Neural progenitor cell (in vitro differentiated cells): ENCODE measurements at regions not wholly inside any gene's neighbourhood (a gene's known extent, or its start where the extent isn't known, plus 50 kb on each side); places are given as distances from the start of the nearest gene placed in this dataset.

ENCODE experiments used
- DNase-seq: peaks from one replicate; pipeline ENCODE4 v3.0.0-alpha.2; 2016; ENCODE audit warnings: low spot score
- H2AFZ ChIP-seq: fragments of 200-600 bp; sonication (generic); replicated peaks from 2 replicates; pipeline ENCODE4 v1.6.1; 2016; ENCODE audit warnings: antibody characterized with exemption
- H3F3A ChIP-seq: fragments of 200-600 bp; sonication (generic); 2 replicates; pipeline ENCODE4 v1.6.1; 2016; ENCODE audit warnings: antibody characterized with exemption, low read depth
- H3K27ac ChIP-seq: fragments of 200-600 bp; sonication (generic); 2 replicates; pipeline ENCODE4 v1.5.1; 2016; ENCODE audit warnings: mild to moderate bottlenecking
- H3K27me3 ChIP-seq: fragments of 200-600 bp; sonication (generic); 2 replicates; pipeline ENCODE4 v1.6.1; 2016; ENCODE audit warnings: mild to moderate bottlenecking, moderate library complexity
- H3K36me3 ChIP-seq: fragments of 200-600 bp; sonication (generic); 2 replicates; pipeline ENCODE4 v1.5.1; 2016
- H3K4me1 ChIP-seq: fragments of 200-600 bp; sonication (generic); 2 replicates; pipeline ENCODE4 v1.6.1; 2016; ENCODE audit warnings: mixed run types
- H3K4me2 ChIP-seq: fragments of 200-600 bp; sonication (generic); 2 replicates; pipeline ENCODE4 v1.6.1; 2016
- H3K4me3 ChIP-seq: fragments of 200-600 bp; sonication (generic); 2 replicates; pipeline ENCODE4 v1.5.1; 2016
- H3K79me2 ChIP-seq: fragments of 200-600 bp; sonication (generic); 2 replicates; pipeline ENCODE4 v1.6.1; 2016; ENCODE audit warnings: low read depth
- H3K9ac ChIP-seq: fragments of 200-600 bp; sonication (generic); 2 replicates; pipeline ENCODE4 v1.6.1; 2016
- H3K9me3 ChIP-seq: fragments of 200-600 bp; sonication (generic); 2 replicates; pipeline ENCODE4 v1.5.1; 2016; ENCODE audit warnings: low read depth
- H4K20me1 ChIP-seq: fragments of 200-600 bp; sonication (generic); 2 replicates; pipeline ENCODE4 v1.6.1; 2016; ENCODE audit warnings: low read depth
- H3K27ac Mint-ChIP-seq: 3 replicates; pipeline ENCODE4 v1.8.0; 2021; ENCODE audit warnings: mixed read lengths
- H3K27me3 Mint-ChIP-seq: 2 replicates; pipeline ENCODE4 v1.8.0; 2022; ENCODE audit warnings: low read depth, mild to moderate bottlenecking, inconsistent platforms, moderate library complexity, mixed read lengths; ENCODE audit not compliant: insufficient read depth
- H3K36me3 Mint-ChIP-seq: 3 replicates; pipeline ENCODE4 v1.8.0; 2021; ENCODE audit warnings: mixed read lengths
- H3K4me1 Mint-ChIP-seq: 3 replicates; pipeline ENCODE4 v1.8.0; 2021; ENCODE audit warnings: mixed read lengths
- H3K4me3 Mint-ChIP-seq: 3 replicates; pipeline ENCODE4 v1.8.0; 2021; ENCODE audit warnings: mild to moderate bottlenecking, moderate library complexity, mixed read lengths
- H3K9me3 Mint-ChIP-seq: 3 replicates; pipeline ENCODE4 v1.8.0; 2020; ENCODE audit warnings: mixed read lengths
- EZH2 ChIP-seq: fragments of 200-600 bp; sonication (generic); IDR thresholded peaks from 2 replicates; pipeline ENCODE4 v1.6.1; 2017; ENCODE audit warnings: antibody characterized with exemption, mild to moderate bottlenecking, moderate library complexity
- EZH2phosphoT487 ChIP-seq: fragments of 200-600 bp; sonication (generic); IDR thresholded peaks from 2 replicates; pipeline ENCODE4 v1.6.1; 2017; ENCODE audit warnings: antibody characterized with exemption
- TF ChIP-seq, protein P1 (sequence below): fragments of 200-600 bp; sonication (generic); IDR thresholded peaks from 2 replicates; pipeline ENCODE4 v1.5.1; 2017; ENCODE audit warnings: antibody characterized with exemption, mild to moderate bottlenecking

DNA sequence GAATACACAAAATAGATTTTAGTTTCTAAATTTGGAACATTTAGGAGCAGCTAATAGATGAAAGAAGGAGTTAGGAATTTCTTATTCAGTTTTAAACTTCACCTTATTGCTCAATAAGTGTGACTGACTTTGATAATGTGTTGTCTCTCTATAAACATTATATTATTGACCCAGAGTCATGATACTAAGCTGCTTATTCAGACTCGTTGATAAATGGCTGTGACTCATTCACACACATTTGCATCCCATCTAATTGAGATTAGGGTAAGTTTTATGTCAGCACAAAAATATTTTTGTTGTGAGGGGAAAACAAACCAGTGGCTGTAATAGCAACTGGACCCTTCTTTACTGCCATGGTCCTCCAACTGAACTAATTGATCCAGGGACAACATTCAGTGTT, 137.6 kb downstream of the GOLIM4 start:
- H3K36me3 ChIP-seq, result no peaks in the 10 kb centered on the region
- Mint-ChIP-seq H3K9me3 (peaks cover 4% of the 10 kb centered on the region), H3K27ac (no peak overlapping the region), H3K27me3 (no peaks in the 10 kb centered on the region), H3K36me3 (peaks cover 3% of the 10 kb centered on the region), H3K4me1 (no peaks in the 10 kb centered on the region), H3K4me3 (no peak overlapping the region)
- no peaks in the 10 kb centered on the region for H3F3A ChIP-seq
- no peak overlapping the region for H3K4me3 ChIP-seq
- TF ChIP-seq, protein P1, sequence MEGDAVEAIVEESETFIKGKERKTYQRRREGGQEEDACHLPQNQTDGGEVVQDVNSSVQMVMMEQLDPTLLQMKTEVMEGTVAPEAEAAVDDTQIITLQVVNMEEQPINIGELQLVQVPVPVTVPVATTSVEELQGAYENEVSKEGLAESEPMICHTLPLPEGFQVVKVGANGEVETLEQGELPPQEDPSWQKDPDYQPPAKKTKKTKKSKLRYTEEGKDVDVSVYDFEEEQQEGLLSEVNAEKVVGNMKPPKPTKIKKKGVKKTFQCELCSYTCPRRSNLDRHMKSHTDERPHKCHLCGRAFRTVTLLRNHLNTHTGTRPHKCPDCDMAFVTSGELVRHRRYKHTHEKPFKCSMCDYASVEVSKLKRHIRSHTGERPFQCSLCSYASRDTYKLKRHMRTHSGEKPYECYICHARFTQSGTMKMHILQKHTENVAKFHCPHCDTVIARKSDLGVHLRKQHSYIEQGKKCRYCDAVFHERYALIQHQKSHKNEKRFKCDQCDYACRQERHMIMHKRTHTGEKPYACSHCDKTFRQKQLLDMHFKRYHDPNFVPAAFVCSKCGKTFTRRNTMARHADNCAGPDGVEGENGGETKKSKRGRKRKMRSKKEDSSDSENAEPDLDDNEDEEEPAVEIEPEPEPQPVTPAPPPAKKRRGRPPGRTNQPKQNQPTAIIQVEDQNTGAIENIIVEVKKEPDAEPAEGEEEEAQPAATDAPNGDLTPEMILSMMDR, result no peak
- no peak for DNase-seq
- H3K9ac ChIP-seq, result no peak overlapping the region
- H3K4me2 ChIP-seq, result no peak overlapping the region
- no peak overlapping the region for H2AFZ ChIP-seq
- no peaks in the 10 kb centered on the region for H4K20me1 ChIP-seq
- H3K9me3 ChIP-seq, result no peaks in the 10 kb centered on the region
- H3K27me3 ChIP-seq, result no peaks in the 10 kb centered on the region
- H3K79me2 ChIP-seq, result no peaks in the 10 kb centered on the region
- no peaks in the 10 kb centered on the region for H3K4me1 ChIP-seq
- H3K27ac ChIP-seq, result no peak overlapping the region

- no peaks in the 10 kb centered on the region for H3K4me1 Mint-ChIP-seq
- no peaks in the 10 kb centered on the region for H4K20me1 ChIP-seq
- no peak overlapping the region for H3K4me3 Mint-ChIP-seq
- H3K79me2 ChIP-seq, result no peaks in the 10 kb centered on the region
- no peaks in the 10 kb centered on the region for H3K4me1 ChIP-seq
- H3K9ac ChIP-seq, result no peak overlapping the region
- no peaks in the 10 kb centered on the region for H3K9me3 Mint-ChIP-seq
- no peaks in the 10 kb centered on the region for H3K9me3 ChIP-seq
- H3K4me3 ChIP-seq, result no peak overlapping the region
- TF ChIP-seq, protein P1, result no peak
- TF ChIP-seq EZH2 (no peak), EZH2phosphoT487 (no peak)
- no peak overlapping the region for H3K27ac ChIP-seq
- H3K27me3 Mint-ChIP-seq, result no peaks in the 10 kb centered on the region
- H2AFZ ChIP-seq, result no peak overlapping the region
- no peaks in the 10 kb centered on the region for H3F3A ChIP-seq
- no peaks in the 10 kb centered on the region for H3K36me3 ChIP-seq
- no peaks in the 10 kb centered on the region for H3K36me3 Mint-ChIP-seq
- H3K4me2 ChIP-seq, result no peak overlapping the region
- H3K27me3 ChIP-seq, result no peaks in the 10 kb centered on the region
- DNase-seq, result no peak
- no peak overlapping the region for H3K27ac Mint-ChIP-seq
Observed at GRCh38 chr3:167952969-167953368, 142.8 kb downstream of the GOLIM4 start.

DNA sequence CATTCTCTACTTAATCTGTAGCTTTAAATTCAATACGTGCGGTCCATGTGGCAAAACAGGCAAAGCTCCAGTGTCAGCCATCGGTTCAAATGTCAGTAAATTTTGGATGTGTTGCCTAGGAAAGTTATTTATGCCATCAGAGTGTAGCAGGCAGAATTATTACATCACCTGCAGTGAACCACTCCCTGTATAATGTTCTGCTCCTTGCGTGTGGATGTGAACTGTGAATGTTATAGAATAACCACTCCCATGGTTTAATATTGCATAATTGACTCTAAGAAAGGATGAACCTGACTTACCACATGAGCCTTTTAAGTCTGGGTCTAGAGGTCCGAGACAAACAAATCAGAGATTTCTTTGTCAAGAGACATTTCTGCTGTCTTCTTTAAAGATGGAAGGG, 145.5 kb downstream of the GOLIM4 start:
- no peaks in the 10 kb centered on the region for H3F3A ChIP-seq
- no peaks in the 10 kb centered on the region for H4K20me1 ChIP-seq
- no peak for DNase-seq
- Mint-ChIP-seq H3K36me3 (no peaks in the 10 kb centered on the region), H3K27me3 (no peaks in the 10 kb centered on the region), H3K4me1 (no peaks in the 10 kb centered on the region), H3K4me3 (no peak overlapping the region), H3K27ac (no peak overlapping the region), H3K9me3 (peaks cover 5% of the 10 kb centered on the region)
- H3K27me3 ChIP-seq, result no peaks in the 10 kb centered on the region
- no peak overlapping the region for H3K9ac ChIP-seq
- TF ChIP-seq EZH2phosphoT487 (no peak), EZH2 (no peak)
- TF ChIP-seq, protein P1, result no peak
- no peaks in the 10 kb centered on the region for H3K36me3 ChIP-seq
- no peaks in the 10 kb centered on the region for H3K4me1 ChIP-seq
- H3K9me3 ChIP-seq, result no peaks in the 10 kb centered on the region
- no peaks in the 10 kb centered on the region for H3K79me2 ChIP-seq
- no peak overlapping the region for H3K27ac ChIP-seq
- H3K4me2 ChIP-seq, result no peak overlapping the region
- H2AFZ ChIP-seq, result no peak overlapping the region
- no peak overlapping the region for H3K4me3 ChIP-seq
